NCI-H748 (cell line): ENCODE measurements at regions not wholly inside any gene's neighbourhood (a gene's known extent, or its start where the extent isn't known, plus 50 kb on each side); places are given as distances from the start of the nearest gene placed in this dataset.
"Not testable (repeated sequence)": the region's sequence is repeated elsewhere in the genome, so short reads cannot be mapped to it uniquely, and the experiment has no call there.

Experiments used
- DNase-seq: peaks from one replicate; lab custom pipeline; 2025; ENCODE audit not compliant: unreplicated experiment; lab: John Stamatoyannopoulos, UW

- DNase-seq = no peak
Observed at GRCh38 chr4:127284236-127284635, 348.5 kb upstream of the INTU start.

- no peak for DNase-seq
Observed at GRCh38 chr4:127291316-127291715, 341.4 kb upstream of the INTU start.

GRCh38 chr4:127293496-127293895 is 339.3 kb upstream of the INTU start:
- no peak for DNase-seq

GRCh38 chr4:127304356-127304755 is 328.4 kb upstream of the INTU start:
- no peak for DNase-seq

GRCh38 chr4:127307996-127308395 is 324.8 kb upstream of the INTU start:
- DNase-seq = no peak

- DNase-seq = no peak
Observed at GRCh38 chr4:127309369-127310102, 323.2 kb upstream of the INTU start.

- DNase-seq = no peak
Observed at GRCh38 chr4:127311371-127311770, 321.4 kb upstream of the INTU start.

- no peak for DNase-seq
Observed at GRCh38 chr4:127311924-127312323, 320.8 kb upstream of the INTU start.

GRCh38 chr4:127313767-127314166 is 319.0 kb upstream of the INTU start:
- DNase-seq = no peak

GRCh38 chr4:127327491-127327890 is 305.3 kb upstream of the INTU start:
- DNase-seq = no peak

GRCh38 chr4:127335073-127335620 is 297.6 kb upstream of the INTU start:
- DNase-seq = no peak

GRCh38 chr4:127335732-127336131 is 297.0 kb upstream of the INTU start:
- DNase-seq = no peak

- DNase-seq = not testable (repeated sequence)
Observed at GRCh38 chr4:127343123-127343522, 289.6 kb upstream of the INTU start.

- no peak for DNase-seq
Observed at GRCh38 chr4:127344071-127344470, 288.7 kb upstream of the INTU start.

- DNase-seq = no peak
Observed at GRCh38 chr4:127347936-127348335, 284.8 kb upstream of the INTU start.

GRCh38 chr4:127352220-127353113 is 280.3 kb upstream of the INTU start:
- no peak for DNase-seq

- DNase-seq = no peak
Observed at GRCh38 chr4:127355743-127356142, 277.0 kb upstream of the INTU start.

GRCh38 chr4:127357765-127358164 is 275.0 kb upstream of the INTU start:
- DNase-seq = no peak

GRCh38 chr4:127362686-127363085 is 270.1 kb upstream of the INTU start:
- DNase-seq = no peak

- no peak for DNase-seq
Observed at GRCh38 chr4:127364397-127364796, 268.4 kb upstream of the INTU start.

GRCh38 chr4:127364911-127365310 is 267.8 kb upstream of the INTU start:
- DNase-seq = no peak

GRCh38 chr4:127370604-127371003 is 262.2 kb upstream of the INTU start:
- no peak for DNase-seq
